GM21528 (cell line): ENCODE measurements at regions not wholly inside any gene's neighbourhood (a gene's known extent, or its start where the extent isn't known, plus 50 kb on each side); places are given as distances from the start of the nearest gene placed in this dataset.
"Not testable (repeated sequence)": the region's sequence is repeated elsewhere in the genome, so short reads cannot be mapped to it uniquely, and the experiment has no call there.

Experiments used
- ATAC-seq: cut with Tn5 transposase; IDR thresholded peaks from one replicate; pipeline ENCODE4 v1.9.1; 2021; ENCODE audit warnings: mild to moderate bottlenecking, moderate library complexity; ENCODE audit not compliant: unreplicated experiment, low FRiP score

- ATAC-seq = no peak
Observed at GRCh38 chr5:66411701-66412100, 184.5 kb upstream of the MAST4 start.

- ATAC-seq = no peak
Observed at GRCh38 chr5:66413931-66414330, 182.3 kb upstream of the MAST4 start.

- ATAC-seq = no peak
Observed at GRCh38 chr5:66415208-66415607, 181.0 kb upstream of the MAST4 start.

DNA sequence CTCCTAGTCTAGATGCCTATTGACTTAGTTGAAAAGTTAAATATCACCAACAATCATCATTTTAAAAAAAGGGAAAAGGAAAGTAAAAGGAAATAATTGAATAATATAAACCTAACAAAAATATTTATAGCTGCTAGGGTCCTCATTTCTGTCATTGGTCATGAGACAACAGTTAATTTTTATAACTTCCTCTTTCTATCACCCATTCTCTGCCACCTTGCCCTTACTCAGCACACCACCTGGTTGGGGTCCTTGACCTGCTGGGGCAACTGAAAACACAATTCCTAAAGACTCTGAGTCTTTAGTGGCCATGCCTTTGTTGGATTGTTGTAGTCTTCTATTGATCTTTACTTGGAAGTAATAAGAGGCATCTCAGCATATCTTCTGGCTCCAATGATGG is 179.5 kb upstream of the MAST4 start:
- no peak for ATAC-seq

- ATAC-seq = no peak
Observed at GRCh38 chr5:66417781-66418180, 178.4 kb upstream of the MAST4 start.

DNA sequence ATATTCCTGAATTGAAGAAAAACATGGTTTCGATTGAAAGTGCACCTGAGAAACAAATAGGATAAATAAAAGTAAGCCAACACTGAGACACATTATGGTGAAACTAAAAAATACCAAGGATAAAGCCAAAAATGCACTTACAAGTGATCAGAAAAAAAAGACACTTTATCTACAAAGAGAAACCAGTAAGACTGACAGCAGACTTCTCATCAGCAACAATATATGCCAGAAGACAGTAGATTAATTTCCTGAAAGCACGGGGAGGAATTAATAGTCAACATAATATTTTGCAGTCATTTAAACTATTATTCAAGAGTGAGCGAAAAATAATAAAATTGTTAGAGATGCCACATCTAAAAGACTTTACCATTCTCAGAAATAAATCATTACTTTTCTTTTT is 172.7 kb upstream of the MAST4 start:
- ATAC-seq = no peak

DNA sequence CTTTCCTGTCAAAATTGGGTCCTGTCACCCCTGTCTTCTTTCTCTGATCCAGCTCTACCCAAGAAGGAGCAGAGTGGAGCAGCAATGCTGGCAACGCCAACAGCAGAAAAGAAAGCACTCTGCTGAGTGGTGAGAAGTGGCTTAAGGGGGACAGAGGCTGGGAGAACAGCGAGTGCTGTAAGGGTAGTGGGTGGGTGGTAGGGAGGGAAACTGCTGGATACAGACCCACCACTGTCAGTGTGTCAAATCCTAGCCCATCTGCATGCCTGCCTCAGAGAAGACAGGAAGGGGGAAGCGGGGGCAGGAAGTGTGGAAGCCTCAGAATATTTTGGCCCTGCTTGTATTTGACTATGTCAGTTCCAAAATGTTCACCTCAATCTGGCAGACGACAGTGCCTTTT is 170.4 kb upstream of the MAST4 start:
- ATAC-seq = no peak

DNA sequence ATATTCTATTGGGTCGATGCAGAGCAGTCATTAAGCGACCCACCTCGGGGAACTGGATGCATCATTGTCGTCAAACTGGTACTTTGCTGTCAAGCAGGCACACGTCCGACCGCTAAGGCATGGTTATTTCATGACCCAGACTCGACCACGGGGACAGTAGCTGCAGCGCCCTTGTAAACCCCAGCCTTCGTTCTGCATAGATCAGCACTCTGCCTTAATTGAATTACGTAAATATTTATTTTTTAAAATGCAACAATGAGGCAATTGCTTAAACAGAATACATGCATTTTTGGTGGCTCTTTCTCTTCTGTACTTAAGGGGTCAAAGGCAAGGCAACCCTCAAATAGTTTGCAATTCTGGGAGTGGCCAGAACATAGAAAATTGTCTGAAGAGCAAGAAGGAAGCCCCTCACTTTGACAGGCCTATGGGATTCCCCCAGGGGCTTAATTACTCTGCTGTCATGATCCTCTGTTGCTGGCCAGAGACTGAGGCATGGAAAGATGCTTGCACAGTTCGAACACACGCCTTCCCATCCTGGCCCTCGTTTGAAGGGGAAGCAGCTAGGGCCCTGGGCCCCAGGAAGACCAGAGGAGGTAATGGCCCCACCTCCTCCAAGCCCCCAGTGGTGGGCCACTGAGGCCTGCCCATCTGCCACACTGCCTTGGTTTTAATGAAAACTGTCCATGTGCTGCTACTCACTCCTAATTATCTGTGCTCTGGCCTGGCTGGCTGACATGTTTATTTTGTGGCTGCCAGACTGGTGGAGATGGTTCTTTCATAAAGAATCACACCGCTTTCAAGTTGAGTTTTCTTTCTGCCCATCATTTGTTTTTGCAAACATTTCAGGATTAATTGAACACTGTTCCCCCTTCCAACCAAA is 169.7 kb upstream of the MAST4 start:
- ATAC-seq = no peak

DNA sequence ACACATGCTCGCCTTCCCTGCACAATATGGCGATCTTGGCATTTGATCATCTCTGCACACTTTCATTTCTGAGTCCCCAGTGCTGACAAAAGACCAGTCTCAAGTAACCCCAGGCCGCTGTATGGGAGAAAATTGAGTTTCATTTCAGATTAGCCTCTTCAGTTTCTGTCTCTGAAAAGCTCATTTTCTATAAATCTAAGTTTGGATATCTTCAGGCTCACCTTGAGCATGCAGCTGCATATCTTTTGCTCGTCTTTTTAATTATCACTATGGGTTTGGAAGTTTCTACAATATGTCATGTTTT is 169.1 kb upstream of the MAST4 start:
- no peak for ATAC-seq

DNA sequence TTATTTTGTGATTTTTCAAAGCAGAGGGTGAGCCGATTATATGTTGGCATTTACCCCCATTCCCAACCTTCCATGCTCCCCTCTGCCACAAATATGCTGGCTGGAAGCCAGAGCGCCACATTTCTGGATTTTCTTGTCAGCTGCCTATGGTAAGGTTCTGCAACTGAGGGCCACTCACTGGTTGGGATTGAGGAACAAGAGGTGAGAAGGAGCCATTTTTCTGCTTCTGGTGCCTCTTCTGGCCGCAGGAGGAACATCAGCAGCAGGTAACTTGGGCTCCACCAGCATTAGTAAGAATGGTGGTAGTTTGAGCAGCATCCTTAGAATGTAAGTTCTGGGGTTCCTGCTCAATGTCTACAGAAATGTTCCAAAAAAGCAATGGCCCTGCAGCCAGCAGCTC is 159.5 kb upstream of the MAST4 start:
- no peak for ATAC-seq

GRCh38 chr5:66438087-66438486 is 158.1 kb upstream of the MAST4 start:
- no peak for ATAC-seq

- ATAC-seq = no peak
Observed at GRCh38 chr5:66438696-66439095, 157.5 kb upstream of the MAST4 start.

DNA sequence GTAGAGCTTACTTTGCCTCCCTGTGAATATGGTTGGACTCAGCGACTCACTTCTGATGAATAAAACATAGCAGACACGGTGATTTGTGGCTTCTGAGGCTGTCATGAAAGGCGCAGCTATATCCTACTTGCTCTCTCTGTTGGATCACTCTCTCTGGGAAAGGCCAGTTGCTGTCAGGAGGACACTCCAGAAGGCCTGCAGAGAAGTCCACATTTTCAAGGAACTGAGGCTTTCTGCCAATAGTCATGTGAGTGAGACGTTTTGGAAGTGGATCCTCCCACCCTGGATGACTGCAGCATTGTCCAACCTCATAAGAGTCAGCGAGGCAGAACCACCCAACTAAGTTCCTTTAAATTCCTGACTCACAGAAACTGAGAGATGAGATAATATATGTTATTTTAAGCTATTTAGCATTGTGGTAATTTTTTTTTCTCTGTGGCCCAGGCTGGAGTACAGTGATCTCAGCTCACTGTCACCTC is 156.0 kb upstream of the MAST4 start:
- ATAC-seq = no peak

DNA sequence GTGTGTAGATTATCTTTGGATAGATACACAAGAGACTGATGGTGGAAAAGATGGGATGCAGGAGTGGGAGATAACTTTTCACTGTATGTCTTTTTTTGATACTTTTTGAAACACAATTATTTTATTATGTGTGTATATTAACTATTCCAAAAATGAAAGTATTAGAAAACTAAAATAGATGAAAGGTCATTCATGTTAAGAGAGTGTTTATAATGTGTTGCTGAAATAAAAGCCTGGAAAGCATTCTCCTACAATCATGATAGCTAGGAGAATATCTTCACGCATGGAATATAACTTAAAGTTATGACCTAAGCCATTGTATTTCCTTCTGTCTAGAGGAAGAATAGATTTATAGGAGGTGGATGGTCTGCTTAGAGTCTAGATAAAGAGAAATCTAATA is 154.8 kb upstream of the MAST4 start:
- no peak for ATAC-seq

DNA sequence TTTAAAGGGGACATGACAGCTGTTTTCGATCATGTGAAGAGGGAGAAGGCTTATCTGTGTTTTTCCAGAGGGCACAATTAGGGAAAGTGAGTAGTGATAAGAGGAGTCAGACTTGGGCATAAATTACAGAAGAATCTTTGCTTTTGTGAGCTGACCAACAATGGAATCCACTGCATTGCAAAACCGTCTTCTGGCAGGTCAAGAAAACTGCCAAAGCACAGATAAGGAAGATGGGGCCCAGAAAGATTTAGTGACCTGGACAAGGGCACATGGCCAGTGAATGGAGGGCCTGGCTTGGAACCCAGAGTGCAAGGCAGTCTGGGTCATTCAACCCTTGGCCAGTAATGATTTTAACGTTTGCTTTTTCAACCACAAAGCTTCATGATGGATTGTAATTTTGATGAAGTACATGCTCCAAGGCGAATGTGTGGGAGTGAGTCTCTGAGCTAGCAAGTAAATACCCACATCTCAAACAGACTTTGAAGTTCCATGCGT is 153.2 kb upstream of the MAST4 start:
- ATAC-seq = no peak

- ATAC-seq = no peak
Observed at GRCh38 chr5:66443462-66444130, 152.6 kb upstream of the MAST4 start.

GRCh38 chr5:66448070-66448469 is 148.1 kb upstream of the MAST4 start:
- ATAC-seq = not testable (repeated sequence)

- ATAC-seq = no peak
Observed at GRCh38 chr5:66450237-66450636, 146.0 kb upstream of the MAST4 start.

DNA sequence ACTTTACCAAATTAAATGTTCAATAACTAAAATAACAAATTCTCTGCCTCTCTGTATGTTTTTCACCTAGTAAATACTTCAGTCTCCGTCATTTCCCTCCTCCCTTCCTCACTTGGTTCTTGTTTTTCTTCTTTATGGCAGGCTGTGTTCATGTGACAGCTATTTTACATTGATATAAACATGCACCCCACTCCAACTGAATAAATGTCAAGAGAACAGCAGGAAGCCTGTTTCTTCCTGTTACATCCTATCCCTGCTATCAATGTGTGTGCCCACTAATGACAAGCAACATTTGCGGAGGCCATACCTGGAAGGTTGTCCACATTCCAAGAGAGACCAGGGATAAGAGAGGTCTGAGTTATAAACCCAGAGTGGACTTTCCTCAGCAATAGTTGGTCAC is 145.2 kb upstream of the MAST4 start:
- ATAC-seq = no peak

DNA sequence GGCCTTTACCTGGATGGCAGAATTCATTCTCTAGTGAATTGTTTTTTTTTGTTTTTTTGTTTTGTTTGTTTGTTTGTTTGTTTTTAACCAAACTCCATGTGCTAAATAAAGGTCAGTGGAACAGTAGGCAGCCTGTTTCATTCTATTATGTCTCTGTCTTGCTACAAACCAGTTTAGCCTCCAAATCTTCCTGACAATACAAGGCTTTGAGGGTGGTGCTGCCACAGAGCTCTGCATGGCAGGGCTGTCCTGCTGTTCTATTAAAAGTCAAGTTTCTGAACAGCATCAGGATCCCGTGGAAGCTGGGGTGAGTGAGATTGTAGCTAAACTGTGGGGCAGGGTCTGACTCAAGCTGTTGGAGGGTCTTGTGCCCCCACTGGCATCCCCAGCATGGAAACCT is 144.1 kb upstream of the MAST4 start:
- ATAC-seq = no peak

DNA sequence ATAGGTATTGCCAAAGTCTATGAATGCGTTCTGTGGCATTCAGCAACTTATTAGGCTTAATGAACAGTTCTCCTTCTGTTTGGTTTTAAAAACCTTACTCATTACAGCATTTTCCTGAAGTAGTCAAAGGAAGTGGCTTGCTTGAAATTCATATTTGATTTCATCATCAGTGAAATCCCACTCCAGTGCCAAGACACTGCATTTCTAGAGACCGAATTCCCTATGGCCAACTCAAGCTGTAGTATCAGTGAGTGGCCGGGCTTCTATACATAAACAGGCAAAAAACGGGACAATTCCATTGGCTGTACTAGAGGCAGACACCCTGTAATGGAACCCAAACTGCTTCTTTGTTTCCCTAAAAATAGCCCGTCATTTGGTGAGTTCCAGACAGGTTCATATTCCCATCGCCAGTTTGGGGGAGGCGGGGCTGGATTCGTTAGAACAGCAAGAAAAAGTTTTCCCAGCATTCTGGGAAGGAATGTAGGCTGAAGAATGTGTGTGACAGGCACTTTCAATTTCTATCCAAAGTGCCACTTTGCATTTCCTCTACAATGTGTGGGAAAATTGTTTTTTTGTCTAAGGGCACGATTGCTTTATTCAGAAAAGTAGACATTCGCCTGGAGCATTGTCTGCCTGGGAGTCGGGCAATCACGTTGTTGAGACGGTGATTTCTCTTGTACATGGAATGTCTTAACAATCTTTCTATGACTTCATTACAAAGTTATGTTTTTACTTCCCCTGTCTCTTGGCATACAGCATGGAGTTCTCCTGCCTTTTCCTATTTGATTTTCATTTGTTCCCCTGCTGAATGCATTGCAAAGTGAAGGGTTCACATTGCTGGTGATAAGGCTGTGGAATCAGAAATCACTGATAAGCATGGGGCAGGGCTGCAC is 141.8 kb upstream of the MAST4 start:
- no peak for ATAC-seq
